CD4-positive, alpha-beta T cell treated with Interleukin-10 for 1 hour (primary cell): ENCODE measurements at regions not wholly inside any gene's neighbourhood (a gene's known extent, or its start where the extent isn't known, plus 50 kb on each side); places are given as distances from the start of the nearest gene placed in this dataset.
"Not testable (repeated sequence)": the region's sequence is repeated elsewhere in the genome, so short reads cannot be mapped to it uniquely, and the experiment has no call there.

Experiments used
- DNase-seq: peaks from one replicate; pipeline ENCODE4 v3.0.0-alpha.2; 2020

- DNase-seq: no peak
Observed at GRCh38 chr13:81318231-81319019, 977.5 kb upstream of the SPRY2 start.

- DNase-seq: no peak
Observed at GRCh38 chr13:81314461-81314860, 973.5 kb upstream of the SPRY2 start.

GRCh38 chr13:81305928-81306327, 965.0 kb upstream of the SPRY2 start:
- no peak for DNase-seq

GRCh38 chr13:81304121-81304659, 963.3 kb upstream of the SPRY2 start:
- DNase-seq: no peak

- no peak for DNase-seq
Observed at GRCh38 chr13:81302677-81303076, 961.8 kb upstream of the SPRY2 start.

- no peak for DNase-seq
Observed at GRCh38 chr13:81302125-81302524, 961.2 kb upstream of the SPRY2 start.

GRCh38 chr13:81295177-81295576, 954.3 kb upstream of the SPRY2 start:
- DNase-seq: no peak

- DNase-seq: no peak
Observed at GRCh38 chr13:81293594-81294164, 952.8 kb upstream of the SPRY2 start.

- DNase-seq: no peak
Observed at GRCh38 chr13:81283561-81283960, 942.6 kb upstream of the SPRY2 start.

- no peak for DNase-seq
Observed at GRCh38 chr13:81283062-81283461, 942.1 kb upstream of the SPRY2 start.

- no peak for DNase-seq
Observed at GRCh38 chr13:81275666-81276258, 934.8 kb upstream of the SPRY2 start.

GRCh38 chr13:81247711-81248110, 906.8 kb upstream of the SPRY2 start:
- DNase-seq: no peak

- DNase-seq: no peak
Observed at GRCh38 chr13:81246556-81246955, 905.6 kb upstream of the SPRY2 start.

GRCh38 chr13:81244011-81244410, 903.1 kb upstream of the SPRY2 start:
- DNase-seq: no peak

GRCh38 chr13:81230386-81230785, 889.5 kb upstream of the SPRY2 start:
- no peak for DNase-seq

GRCh38 chr13:81226830-81227229, 885.9 kb upstream of the SPRY2 start:
- not testable (repeated sequence) for DNase-seq

- no peak for DNase-seq
Observed at GRCh38 chr13:81224209-81224833, 883.4 kb upstream of the SPRY2 start.

- no peak for DNase-seq
Observed at GRCh38 chr13:81223778-81224177, 882.9 kb upstream of the SPRY2 start.

- DNase-seq: no peak
Observed at GRCh38 chr13:81211713-81212112, 870.8 kb upstream of the SPRY2 start.

- no peak for DNase-seq
Observed at GRCh38 chr13:81207636-81208035, 866.7 kb upstream of the SPRY2 start.

GRCh38 chr13:81207231-81207630, 866.3 kb upstream of the SPRY2 start:
- DNase-seq: no peak

- no peak for DNase-seq
Observed at GRCh38 chr13:81203783-81204182, 862.9 kb upstream of the SPRY2 start.

GRCh38 chr13:81199956-81200355, 859.0 kb upstream of the SPRY2 start:
- DNase-seq: no peak

- DNase-seq: no peak
Observed at GRCh38 chr13:81197966-81198365, 857.0 kb upstream of the SPRY2 start.
